HepG2 (cell line): ENCODE measurements at regions not wholly inside any gene's neighbourhood (a gene's known extent, or its start where the extent isn't known, plus 50 kb on each side); places are given as distances from the start of the nearest gene placed in this dataset.

Experiments used
- BCLAF1 ChIP-seq: fragments of 450-650 bp; IDR thresholded peaks from 2 replicates; pipeline ENCODE4 v1.6.1; 2017; ENCODE audit warnings: mild to moderate bottlenecking
- DBP ChIP-seq: sonication (generic); formaldehyde crosslinking; IDR thresholded peaks from 2 replicates; pipeline ENCODE4 v1.4.0; 2020; ENCODE audit warnings: missing genetic modification reagents; ENCODE audit errors: not compliant biosample characterization
- DPF2 ChIP-seq: sonication (generic); formaldehyde crosslinking; IDR thresholded peaks from 2 replicates; pipeline ENCODE4 v1.4.0; 2020; ENCODE audit warnings: mild to moderate bottlenecking, low read depth, missing genetic modification reagents, borderline replicate concordance
- ERF ChIP-seq: IDR thresholded peaks from 2 replicates; pipeline ENCODE4 v1.6.1; 2018; ENCODE audit warnings: missing biosample characterization, missing genetic modification reagents
- JUNB ChIP-seq: sonication (generic); formaldehyde crosslinking; IDR thresholded peaks from 2 replicates; pipeline ENCODE4 v1.8.0; 2022; ENCODE audit warnings: missing genetic modification reagents, mild to moderate bottlenecking, borderline replicate concordance
- NR2C2 ChIP-seq: sonication (generic); formaldehyde crosslinking; IDR thresholded peaks from 2 replicates; pipeline ENCODE4 v1.4.0; 2020; ENCODE audit warnings: missing genetic modification reagents, mild to moderate bottlenecking, moderate library complexity, borderline replicate concordance
- POLR2G ChIP-seq: fragments of 200-400 bp; formaldehyde crosslinking; IDR thresholded peaks from 2 replicates; pipeline ENCODE4 v1.6.1; 2018; ENCODE audit warnings: mild to moderate bottlenecking, low read depth, low read length, moderate library complexity
- SRSF4 ChIP-seq: fragments of 200-400 bp; formaldehyde crosslinking; IDR thresholded peaks from one replicate; pipeline ENCODE4 v1.6.1; 2018; ENCODE audit warnings: mild to moderate bottlenecking, low read depth, low read length, moderate library complexity; ENCODE audit not compliant: poor library complexity, severe bottlenecking
- U2AF2 ChIP-seq: fragments of 200-400 bp; formaldehyde crosslinking; IDR thresholded peaks from 2 replicates; pipeline ENCODE4 v1.6.1; 2017; ENCODE audit warnings: low read depth, mild to moderate bottlenecking, low read length
- ZBTB46 ChIP-seq: sonication (generic); formaldehyde crosslinking; IDR thresholded peaks from 2 replicates; pipeline ENCODE4 v1.4.0; 2020; ENCODE audit warnings: mild to moderate bottlenecking, missing genetic modification reagents, borderline replicate concordance
- ZHX1 ChIP-seq: sonication (generic); formaldehyde crosslinking; IDR thresholded peaks from 2 replicates; pipeline ENCODE4 v1.8.1; 2022; ENCODE audit warnings: low read depth, mild to moderate bottlenecking, missing genetic modification reagents
- ZNF572 ChIP-seq: sonication (generic); formaldehyde crosslinking; IDR thresholded peaks from 2 replicates; pipeline ENCODE4 v1.5.1; 2020; ENCODE audit warnings: mild to moderate bottlenecking, missing genetic modification reagents
- ZNF598 ChIP-seq: sonication (generic); formaldehyde crosslinking; IDR thresholded peaks from 2 replicates; pipeline ENCODE4 v1.5.1; 2020; ENCODE audit warnings: mild to moderate bottlenecking, missing genetic modification reagents, borderline replicate concordance
- ZNF775 ChIP-seq: sonication (generic); formaldehyde crosslinking; IDR thresholded peaks from 2 replicates; pipeline ENCODE4 v1.4.0; 2020; ENCODE audit warnings: missing genetic modification reagents, mild to moderate bottlenecking, moderate library complexity, borderline replicate concordance
- TF ChIP-seq, protein P1 (sequence below): sonication (generic); formaldehyde crosslinking; IDR thresholded peaks from 2 replicates; pipeline ENCODE4 v1.8.0; 2022; ENCODE audit warnings: missing genetic modification reagents, mild to moderate bottlenecking, borderline replicate concordance

- TF ChIP-seq ZHX1 (no peak), POLR2G (no peak), DBP (CRISPR knock-in tag) (no peak), DPF2 (CRISPR knock-in tag) (peak; percentile 77; the same call in 1 of the 2 replicates), JUNB (CRISPR knock-in tag) (no peak), NR2C2 (CRISPR knock-in tag) (peak; percentile 62), ZNF598 (CRISPR knock-in tag) (no peak), SRSF4 (no peak), ZBTB46 (CRISPR knock-in tag) (no peak), ZNF775 (CRISPR knock-in tag) (no peak), U2AF2 (no peak), ERF (CRISPR knock-in tag) (no peak), ZNF572 (CRISPR knock-in tag) (no peak), BCLAF1 (no peak)
- TF ChIP-seq, protein P1, sequence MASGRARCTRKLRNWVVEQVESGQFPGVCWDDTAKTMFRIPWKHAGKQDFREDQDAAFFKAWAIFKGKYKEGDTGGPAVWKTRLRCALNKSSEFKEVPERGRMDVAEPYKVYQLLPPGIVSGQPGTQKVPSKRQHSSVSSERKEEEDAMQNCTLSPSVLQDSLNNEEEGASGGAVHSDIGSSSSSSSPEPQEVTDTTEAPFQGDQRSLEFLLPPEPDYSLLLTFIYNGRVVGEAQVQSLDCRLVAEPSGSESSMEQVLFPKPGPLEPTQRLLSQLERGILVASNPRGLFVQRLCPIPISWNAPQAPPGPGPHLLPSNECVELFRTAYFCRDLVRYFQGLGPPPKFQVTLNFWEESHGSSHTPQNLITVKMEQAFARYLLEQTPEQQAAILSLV (CRISPR knock-in tag) = 0 out of 2 replicates have a peak, but pooled peaks have one; percentile 73
Measured at GRCh38 chr2:111617299-111618225, 266.4 kb downstream of the ANAPC1 start (continued).
